GM10266 (cell line): ENCODE measurements at regions not wholly inside any gene's neighbourhood (a gene's known extent, or its start where the extent isn't known, plus 50 kb on each side); places are given as distances from the start of the nearest gene placed in this dataset.
"Not testable (repeated sequence)": the region's sequence is repeated elsewhere in the genome, so short reads cannot be mapped to it uniquely, and the experiment has no call there.

Experiments used
- DNase-seq: peaks from one replicate; pipeline ENCODE4 v3.0.0; 2012; ENCODE audit errors: extremely low spot score
- TF ChIP-seq, protein P1 (sequence below): IDR thresholded peaks from 2 replicates; pipeline ENCODE4 v1.5.1; 2012; ENCODE audit warnings: mild to moderate bottlenecking, low read depth; ENCODE audit not compliant: control insufficient read depth, insufficient read depth; ENCODE audit errors: missing control alignments

DNA sequence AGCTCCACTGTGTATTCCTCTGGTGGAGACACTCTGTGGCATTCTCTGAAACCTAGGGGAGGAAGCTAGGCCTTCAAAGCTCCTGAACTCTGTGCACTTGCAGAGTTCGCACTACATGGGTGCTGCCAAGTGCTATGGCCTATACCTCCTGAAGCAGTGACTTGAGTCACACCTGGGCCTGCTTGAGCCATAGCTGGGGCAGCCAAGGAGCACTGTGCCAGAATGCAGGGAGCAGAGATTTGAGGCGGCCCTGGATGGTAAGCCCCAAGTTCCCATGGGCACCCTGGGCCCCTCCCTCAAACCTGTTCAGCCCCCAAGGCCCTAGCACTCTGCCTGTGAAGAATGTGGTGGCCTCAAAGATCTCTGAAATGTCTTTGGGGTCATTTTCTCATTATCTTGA is 212.9 kb downstream of the SPATA31A6 start:
- peak; percentile 1 for DNase-seq
- TF ChIP-seq, protein P1, sequence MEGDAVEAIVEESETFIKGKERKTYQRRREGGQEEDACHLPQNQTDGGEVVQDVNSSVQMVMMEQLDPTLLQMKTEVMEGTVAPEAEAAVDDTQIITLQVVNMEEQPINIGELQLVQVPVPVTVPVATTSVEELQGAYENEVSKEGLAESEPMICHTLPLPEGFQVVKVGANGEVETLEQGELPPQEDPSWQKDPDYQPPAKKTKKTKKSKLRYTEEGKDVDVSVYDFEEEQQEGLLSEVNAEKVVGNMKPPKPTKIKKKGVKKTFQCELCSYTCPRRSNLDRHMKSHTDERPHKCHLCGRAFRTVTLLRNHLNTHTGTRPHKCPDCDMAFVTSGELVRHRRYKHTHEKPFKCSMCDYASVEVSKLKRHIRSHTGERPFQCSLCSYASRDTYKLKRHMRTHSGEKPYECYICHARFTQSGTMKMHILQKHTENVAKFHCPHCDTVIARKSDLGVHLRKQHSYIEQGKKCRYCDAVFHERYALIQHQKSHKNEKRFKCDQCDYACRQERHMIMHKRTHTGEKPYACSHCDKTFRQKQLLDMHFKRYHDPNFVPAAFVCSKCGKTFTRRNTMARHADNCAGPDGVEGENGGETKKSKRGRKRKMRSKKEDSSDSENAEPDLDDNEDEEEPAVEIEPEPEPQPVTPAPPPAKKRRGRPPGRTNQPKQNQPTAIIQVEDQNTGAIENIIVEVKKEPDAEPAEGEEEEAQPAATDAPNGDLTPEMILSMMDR, result no peak

DNA sequence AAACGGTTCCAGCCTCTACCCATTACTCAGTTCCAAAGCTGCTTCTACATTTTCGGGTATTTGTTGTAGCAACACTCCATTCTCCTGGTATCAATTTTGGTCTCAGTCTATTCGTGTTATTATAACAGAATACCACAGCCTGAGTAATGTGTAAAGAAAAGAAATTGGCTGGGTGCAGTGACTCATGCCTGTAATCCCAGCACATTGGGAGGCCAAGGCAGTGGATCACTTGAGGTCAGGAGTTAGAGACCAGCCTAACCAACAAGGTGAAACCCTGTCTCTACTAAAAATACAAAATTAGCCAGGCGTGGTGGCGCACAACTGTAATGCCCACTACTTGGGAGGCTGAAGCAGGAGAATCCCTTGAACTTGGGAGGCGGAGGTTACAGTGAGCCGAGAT is 213.9 kb downstream of the SPATA31A6 start:
- DNase-seq, result not testable (repeated sequence)

DNA sequence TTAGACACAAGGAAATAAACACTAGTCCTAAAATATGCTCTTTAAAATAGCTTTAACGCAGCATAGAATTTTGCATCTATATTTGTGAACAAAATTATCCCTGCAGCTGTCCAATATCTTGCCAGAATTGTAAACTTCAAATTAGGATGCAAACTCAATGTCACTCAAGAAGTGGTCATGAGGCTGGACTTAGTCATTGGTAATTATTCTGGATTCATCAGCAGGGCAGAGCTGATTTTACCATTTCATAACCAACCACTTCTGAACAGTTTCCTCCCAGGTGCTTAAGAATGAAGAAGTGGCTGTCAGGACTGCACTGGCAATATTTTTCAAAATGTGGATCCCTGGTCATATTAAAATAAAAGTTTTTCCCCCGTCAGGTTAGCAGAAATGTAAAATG is 219.5 kb downstream of the SPATA31A6 start:
- DNase-seq, result not testable (repeated sequence)

DNA sequence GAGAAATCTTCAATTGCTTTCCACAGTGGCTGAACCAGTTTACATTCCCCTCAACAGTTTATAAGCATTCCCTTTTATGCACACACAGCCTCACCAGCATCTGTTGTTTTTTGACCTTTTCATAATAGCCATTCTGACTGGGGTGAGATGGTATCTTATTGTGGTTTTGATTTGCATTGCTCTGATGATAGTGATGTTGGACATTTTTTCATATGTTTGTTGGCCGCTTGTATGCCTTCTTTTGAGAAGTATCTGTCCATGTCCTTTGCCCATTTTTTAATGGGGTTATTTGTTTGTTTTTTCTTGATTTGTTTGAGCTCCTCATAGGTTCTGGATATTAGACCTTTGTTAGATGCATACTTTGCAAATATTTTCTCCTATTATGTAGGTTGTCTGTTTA is 226.1 kb downstream of the SPATA31A6 start:
- DNase-seq, result not testable (repeated sequence)

DNA sequence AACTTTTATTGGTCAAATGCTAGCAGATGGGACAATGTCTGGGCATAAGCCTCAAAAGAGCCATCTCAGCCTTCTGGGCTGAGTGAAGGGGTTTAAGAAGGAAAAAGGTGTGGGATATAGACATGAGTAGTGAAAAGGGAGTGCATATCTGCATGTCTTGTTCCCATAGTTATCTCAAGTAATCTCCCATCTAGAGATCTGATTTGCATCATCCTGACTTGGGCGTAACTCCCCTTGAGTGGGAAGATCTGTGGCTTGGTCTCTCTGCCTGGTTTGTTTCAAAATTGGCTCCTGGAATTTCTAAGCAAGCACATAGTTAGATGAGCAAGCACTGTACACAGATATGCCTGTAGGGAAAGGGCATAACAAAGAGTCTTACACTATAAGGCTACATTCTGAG is 228.9 kb downstream of the SPATA31A6 start:
- not testable (repeated sequence) for DNase-seq

DNA sequence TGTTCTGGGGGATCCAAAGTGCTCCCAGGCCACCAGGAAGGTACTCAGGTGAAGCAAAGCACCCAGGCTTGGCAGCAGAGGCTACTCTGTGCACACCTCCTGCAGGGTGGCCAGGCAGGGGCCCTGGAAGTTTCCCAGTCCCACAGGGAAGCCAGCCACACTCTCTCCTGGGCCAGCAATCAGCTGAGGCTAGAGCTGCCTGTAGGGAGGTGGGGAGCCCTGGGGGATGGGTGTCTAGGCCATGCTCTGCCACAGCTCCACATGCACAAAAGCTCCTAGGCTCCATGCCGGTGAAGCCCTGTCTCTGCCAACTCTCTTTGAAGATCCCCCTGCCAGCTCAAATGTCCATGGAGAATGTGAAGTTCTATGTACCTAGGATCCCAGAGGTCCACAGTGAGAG is 231.4 kb downstream of the SPATA31A6 start:
- DNase-seq, result not testable (repeated sequence)

DNA sequence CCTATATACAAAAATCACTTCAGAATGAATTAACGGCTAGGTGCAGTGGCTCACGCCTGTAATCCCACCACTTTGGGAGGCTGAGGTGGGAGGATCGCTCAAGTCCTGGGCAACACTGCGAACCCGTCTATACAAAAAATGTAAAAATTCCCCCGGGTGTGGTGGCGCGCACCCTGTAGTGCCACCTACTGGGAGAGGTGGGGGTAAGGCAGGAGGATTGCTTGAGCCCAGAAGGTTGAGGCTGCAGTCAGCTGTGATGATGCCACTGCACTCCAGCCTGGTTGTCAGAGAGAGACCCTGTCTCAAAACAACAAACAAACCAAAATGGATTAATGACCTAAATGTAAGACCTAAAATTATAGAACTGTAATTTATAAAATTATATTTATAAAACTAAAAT is 236.2 kb downstream of the SPATA31A6 start:
- DNase-seq, result not testable (repeated sequence)

DNA sequence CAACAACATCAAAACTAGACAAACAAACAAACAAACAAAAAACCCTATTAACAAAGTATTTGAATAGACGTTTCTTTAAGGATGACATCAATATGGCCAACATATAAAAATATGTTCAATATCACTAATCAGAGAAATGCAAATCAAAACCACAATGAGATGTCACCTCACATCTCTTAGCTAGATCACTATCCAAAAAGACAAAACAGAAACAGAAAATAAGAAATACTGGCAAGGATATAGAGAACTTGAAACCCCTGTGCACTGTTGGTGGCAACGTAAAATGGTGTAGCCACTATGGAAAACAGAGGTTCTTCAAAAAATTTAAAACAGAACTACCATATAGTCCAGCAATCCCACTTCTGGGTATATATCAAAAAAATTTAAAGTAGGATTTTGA is 236.9 kb downstream of the SPATA31A6 start:
- not testable (repeated sequence) for DNase-seq

DNA sequence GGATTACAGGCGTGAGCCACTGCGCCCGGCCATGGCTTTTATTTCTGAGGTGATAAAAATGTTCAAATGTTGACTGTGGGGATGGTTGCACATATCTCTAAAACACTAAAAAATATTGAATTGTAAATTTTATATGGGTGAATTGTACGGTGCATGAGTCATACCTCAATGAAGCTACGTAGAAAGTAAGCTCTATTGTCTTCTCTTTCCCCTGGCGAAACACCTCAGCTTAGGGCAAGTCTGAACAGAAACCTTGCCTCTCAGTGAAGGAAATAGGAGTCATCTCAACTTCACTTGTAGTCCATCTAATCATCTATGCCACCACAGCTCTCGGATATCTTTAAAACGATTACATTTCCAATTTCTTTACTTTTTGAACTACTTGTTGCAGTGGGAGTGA is 238.2 kb downstream of the SPATA31A6 start:
- DNase-seq, result not testable (repeated sequence)

DNA sequence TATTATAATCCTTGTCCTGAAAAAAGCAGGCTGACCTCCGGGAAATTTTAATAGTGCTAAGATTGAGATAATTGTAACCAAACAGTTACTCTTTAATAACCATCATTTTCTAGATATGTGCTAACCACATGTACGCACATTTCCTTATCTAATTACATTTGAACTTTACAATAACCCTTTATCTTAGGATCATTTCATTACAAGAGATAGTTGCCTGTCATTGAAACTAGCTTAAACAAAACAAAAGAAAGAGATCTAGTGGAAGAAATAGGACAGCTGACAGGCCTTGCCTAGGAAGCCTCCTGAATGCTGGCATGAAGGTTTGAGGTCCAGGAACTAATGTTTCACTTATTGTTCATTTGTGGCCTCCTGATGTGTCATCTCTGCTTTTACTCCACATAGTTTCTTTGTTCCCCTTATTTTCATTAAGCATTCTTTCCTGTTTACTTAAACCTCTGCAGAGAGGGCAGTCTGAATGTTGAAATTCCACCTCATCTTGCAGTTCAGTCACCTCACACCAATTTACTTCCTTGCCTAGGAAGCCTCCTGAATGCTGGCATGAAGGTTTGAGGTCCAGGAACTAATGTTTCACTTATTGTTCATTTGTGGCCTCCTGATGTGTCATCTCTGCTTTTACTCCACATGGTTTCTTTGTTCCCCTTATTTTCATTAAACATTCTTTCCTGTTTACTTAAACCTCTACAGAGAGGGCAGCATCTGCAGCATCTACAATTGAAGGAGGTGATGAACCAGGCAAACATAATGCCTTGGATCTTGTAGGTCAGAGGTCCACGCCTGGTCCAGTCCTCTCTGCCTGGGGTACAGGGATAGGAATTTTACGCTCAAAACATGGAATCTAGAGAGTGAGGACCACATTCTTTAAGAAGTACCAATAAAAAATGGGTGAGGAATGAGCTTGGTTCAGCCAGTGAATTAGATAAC is 247.5 kb downstream of the SPATA31A6 start:
- not testable (repeated sequence) for DNase-seq

DNA sequence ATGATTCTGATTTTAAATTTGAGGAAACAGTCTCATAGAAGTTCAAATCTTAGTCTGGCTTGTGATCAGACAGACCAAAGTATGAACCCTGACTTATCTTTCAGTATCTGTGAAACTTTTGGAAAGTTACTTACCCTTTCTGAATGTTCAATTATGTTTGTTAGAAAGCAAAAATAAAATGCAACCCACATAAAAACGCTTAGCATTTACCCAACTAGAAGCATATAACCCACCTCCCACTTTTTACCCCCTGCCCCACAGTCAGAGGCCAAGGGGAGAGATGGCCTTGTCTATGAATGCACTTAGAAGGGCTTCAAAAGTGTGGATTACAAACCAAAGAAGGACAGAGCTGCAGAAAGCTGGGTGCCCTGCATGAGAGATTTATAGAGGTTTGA is 248.2 kb downstream of the SPATA31A6 start:
- not testable (repeated sequence) for DNase-seq

DNA sequence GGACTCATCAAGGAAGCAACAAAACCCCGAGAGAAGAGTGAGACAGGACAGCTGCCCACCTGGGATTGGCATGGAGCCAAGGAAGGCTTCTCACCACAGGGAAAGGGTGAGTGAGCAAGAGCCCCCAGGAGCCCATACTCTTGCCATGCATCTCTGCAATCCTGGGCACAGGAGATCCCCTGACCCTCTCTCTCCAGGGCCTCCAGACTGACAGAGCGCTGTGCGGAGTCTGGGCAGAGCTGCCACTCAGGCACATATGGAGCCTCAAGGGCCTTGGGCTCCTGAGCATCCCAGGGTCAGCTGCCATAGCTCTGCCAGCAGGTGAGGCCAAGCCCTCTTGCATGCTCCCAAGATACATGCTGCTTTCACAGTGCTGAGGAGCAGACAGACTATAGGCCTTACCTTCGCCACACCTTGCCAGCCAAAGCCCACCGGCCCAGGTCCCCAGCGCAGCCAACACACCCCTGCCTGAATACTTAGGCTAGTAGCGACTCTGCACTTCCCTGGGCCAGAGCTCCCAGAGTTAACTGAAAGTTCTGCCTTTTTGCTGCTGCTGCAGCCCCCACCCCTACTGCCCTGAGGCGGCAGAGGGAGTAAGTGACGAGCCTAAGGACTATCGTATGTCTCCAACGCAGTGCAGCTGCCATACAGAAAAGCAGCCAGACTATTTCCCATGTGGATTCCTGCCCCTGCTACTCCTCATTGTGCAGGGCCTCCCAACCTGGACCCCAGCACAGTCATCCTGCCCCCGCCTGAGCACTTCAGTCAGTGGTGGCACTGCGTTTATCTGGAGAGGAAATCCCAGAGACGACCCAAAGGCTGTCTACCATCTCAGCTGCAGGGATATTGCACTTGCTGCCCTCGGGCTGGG is 251.6 kb downstream of the SPATA31A6 start:
- DNase-seq, result not testable (repeated sequence)

DNA sequence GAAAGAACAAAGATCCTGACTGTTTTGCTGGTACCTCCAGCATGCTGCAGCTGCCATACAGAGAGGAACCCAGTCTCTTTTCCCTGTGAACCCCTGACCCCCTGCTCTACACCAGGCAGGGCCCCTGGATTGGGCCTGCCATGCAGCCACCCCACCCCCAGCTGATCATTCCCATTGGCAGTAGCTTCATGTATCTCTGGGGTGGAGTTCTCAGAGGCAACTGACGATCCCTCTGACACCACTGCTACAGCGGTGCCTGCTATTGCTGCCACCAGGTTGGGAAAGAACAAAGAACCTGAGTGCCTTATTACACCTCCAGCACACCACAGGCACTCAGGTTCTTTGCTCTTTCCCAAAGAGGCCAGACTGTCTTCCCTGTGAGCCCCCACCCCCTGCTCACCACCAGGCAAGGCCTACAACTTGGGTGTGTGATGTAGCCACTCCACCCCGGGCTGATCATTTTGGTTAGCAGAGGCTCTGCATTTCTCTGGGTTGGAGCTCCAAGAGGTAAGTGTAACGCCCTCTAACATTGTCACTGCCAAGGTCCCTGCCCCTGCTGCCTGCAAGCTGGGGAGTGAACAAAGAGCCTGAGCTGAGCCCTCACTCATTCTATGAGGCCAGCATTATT is 252.4 kb downstream of the SPATA31A6 start:
- DNase-seq, result not testable (repeated sequence)

DNA sequence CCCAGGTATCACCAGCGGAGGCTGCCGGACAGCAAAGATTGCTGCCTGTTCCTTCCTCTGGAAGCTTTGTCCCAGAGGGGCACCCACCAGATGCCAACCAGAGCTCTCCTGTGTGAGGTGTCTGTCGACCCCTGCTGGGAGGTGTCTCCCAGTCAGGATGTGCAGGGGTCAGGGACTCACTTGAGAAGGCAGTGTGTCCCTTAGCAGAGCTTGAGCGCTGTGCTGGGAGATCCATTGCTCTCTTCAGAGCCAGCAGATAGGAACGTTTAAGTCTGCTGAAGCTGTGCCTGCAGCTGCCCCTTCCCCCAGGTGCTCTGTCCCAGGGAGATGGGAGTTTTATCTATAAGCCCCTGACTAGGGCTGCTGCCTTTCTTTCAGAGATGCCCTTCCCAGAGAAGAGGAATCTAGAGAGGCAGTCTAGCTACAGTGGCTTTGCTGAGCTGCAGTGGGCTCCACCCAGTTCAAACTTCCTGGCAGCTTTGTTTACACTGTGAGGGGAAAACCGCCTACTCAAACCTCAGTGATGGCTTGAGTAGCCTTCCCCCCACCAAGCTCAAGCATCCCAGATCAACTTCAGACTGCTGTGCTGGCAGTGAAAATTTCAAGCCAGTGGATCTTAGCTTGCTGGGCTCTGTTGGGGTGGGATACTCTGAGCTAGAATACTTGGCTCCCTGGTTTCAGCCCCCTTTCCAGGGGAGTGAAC is 253.7 kb downstream of the SPATA31A6 start:
- not testable (repeated sequence) for DNase-seq

DNA sequence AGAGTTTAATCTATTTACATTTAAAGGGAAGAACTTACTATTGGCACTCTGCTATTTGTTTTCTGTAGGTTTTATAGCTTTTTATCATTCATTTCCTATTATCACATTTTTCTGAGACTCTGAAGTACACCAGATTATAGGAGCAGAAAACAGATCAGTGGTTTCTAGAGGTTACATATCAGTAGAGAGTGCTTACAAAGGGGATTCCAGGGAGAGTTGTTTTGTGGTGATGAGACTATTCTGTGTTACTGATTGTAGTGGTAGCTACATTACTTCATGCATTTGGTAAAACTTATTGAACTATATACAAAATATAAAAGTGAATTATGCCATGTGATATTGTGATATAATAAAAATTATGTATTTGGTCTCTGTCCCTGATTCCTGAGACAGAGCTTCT is 259.2 kb downstream of the SPATA31A6 start:
- not testable (repeated sequence) for DNase-seq

DNA sequence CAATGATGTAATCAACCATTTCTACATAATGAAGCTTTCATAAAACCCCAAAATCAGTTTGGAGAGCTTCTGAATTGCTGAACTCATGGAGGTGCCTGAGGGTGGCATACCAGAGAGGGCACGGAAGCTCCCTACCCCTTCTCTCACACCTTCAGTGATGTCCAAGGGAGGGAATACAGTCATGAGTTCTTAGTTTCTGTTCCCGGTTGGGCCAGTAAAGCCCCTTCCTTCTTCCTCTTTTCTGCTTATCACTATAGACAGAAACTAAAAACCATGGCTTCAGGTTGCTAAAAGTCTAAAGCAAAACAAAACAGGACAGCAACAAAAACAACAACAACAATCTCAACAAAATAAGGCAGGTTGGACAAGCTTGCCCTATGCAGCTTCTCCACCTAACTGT is 260.0 kb downstream of the SPATA31A6 start:
- DNase-seq, result not testable (repeated sequence)

DNA sequence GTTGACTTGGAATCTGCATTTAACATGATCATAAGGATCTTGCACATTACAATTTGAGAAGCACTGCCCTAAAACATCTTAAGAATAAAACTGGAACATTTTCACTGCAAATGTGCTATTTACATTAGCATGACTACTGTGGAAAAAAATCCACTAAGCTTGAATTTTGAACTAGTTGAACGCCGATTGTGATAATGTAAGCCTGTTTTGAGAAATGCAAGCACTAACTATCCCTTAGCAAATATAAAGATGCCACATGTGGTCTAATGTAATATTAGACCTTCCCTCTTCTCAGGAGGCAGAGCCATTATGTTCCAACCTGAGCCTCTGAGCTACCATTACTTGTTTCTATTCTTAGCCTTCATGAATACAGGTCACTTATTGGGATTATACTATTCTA is 278.0 kb downstream of the SPATA31A6 start:
- not testable (repeated sequence) for DNase-seq

DNA sequence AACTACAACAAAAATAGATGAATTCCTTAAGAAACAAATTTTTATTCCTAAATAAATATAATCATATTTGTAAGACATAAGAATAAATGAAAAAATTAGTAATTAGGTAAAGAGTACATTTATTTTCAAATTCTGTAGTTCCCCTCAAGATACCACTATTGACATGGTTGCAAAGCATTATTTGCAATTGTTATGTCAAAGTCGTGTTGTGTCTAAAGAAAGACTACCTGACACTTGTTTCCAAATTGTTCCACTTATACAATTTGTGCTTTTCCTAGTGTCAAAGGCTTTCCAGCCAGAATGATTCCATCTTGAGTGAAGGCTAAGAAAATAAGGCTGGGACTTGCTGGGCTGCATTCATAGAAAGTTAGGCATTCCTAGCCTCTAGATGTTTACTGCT is 278.4 kb downstream of the SPATA31A6 start:
- not testable (repeated sequence) for DNase-seq

DNA sequence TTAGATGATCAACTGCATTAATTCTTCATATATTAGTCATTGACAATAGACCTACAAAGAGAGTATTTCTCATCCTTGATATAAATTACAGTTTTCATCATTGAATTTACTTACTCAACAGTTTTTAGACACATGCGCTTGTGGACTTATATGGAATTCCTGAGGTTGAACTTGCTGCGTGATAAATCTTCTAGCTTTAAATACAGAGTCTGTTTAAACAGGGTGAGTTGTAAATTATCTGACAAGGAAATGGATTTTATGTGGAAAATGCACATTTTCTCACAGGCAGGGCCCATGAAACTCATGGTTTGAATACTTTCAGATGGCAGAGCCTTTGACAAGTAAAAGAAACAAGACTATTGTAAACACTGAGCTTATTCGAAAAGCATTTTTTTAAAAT is 280.5 kb downstream of the SPATA31A6 start:
- not testable (repeated sequence) for DNase-seq
